ENCODE measurements at regions not wholly inside any gene's neighbourhood (a gene's known extent, or its start where the extent isn't known, plus 50 kb on each side); places are given as distances from the start of the nearest gene placed in this dataset.

GRCh38 chr5:158309088-158309807, 450.3 kb upstream of the CLINT1 start:
- TF ChIP-seq, protein P1, sequence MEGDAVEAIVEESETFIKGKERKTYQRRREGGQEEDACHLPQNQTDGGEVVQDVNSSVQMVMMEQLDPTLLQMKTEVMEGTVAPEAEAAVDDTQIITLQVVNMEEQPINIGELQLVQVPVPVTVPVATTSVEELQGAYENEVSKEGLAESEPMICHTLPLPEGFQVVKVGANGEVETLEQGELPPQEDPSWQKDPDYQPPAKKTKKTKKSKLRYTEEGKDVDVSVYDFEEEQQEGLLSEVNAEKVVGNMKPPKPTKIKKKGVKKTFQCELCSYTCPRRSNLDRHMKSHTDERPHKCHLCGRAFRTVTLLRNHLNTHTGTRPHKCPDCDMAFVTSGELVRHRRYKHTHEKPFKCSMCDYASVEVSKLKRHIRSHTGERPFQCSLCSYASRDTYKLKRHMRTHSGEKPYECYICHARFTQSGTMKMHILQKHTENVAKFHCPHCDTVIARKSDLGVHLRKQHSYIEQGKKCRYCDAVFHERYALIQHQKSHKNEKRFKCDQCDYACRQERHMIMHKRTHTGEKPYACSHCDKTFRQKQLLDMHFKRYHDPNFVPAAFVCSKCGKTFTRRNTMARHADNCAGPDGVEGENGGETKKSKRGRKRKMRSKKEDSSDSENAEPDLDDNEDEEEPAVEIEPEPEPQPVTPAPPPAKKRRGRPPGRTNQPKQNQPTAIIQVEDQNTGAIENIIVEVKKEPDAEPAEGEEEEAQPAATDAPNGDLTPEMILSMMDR (IDR thresholded peaks at IDR 0.05; ENCODE audit: insufficient read depth, low read length, poor library complexity, severe bottlenecking): no peak
- no peak for TF ChIP-seq EZH2phosphoT487 (conservative IDR thresholded peaks at IDR 0.05; ENCODE audit: low read length)

Measured in SU-DHL-6 (cell line).